DND-41 (cell line): ENCODE measurements at regions not wholly inside any gene's neighbourhood (a gene's known extent, or its start where the extent isn't known, plus 50 kb on each side); places are given as distances from the start of the nearest gene placed in this dataset.

Experiments used
- ATAC-seq: fragments of 200-7000 bp; cut with Tn5 transposase; 3 replicates; pipeline ENCODE4 v1.9.1; 2021; ENCODE audit warnings: low read depth; ENCODE audit not compliant: insufficient read depth
- DNase-seq: peaks from one replicate; pipeline ENCODE4 v3.0.0-alpha.2; 2020
- H2AFZ ChIP-seq: 2 replicates; pipeline ENCODE4 v1.6.0; 2012; ENCODE audit warnings: low read depth, low read length
- H3K27ac ChIP-seq: 2 replicates; pipeline ENCODE4 v1.5.1; 2012; ENCODE audit warnings: low read length, inconsistent platforms
- H3K27me3 ChIP-seq: fragments of 200-600 bp; sonication (generic); 2 replicates; pipeline ENCODE4 v1.6.0; 2012; ENCODE audit warnings: low read length, mild to moderate bottlenecking, inconsistent platforms; ENCODE audit not compliant: insufficient read depth, poor library complexity
- H3K36me3 ChIP-seq: 2 replicates; pipeline ENCODE4 v1.5.1; 2012; ENCODE audit warnings: low read length, inconsistent platforms; ENCODE audit not compliant: insufficient read depth
- H3K4me1 ChIP-seq: 2 replicates; pipeline ENCODE4 v1.5.1; 2012; ENCODE audit warnings: mild to moderate bottlenecking, low read length; ENCODE audit not compliant: insufficient read depth
- H3K4me2 ChIP-seq: 2 replicates; pipeline ENCODE4 v1.6.0; 2012; ENCODE audit warnings: mild to moderate bottlenecking, moderate library complexity, low read length, inconsistent platforms; ENCODE audit not compliant: insufficient read depth
- H3K4me3 ChIP-seq, 2 experiments: fragments of 200-600 bp in 1 of 2; shearing (Covaris generic) in 1 of 2; 2 replicates each; pipeline ENCODE4 v1.5.1; 2012 to 2016; ENCODE audit warnings: inconsistent platforms in 2 of 2, low read length in 2 of 2, mild to moderate bottlenecking in 2 of 2, low read depth in 1 of 2, moderate library complexity in 1 of 2
- H3K79me2 ChIP-seq: 2 replicates; pipeline ENCODE4 v1.6.0; 2012; ENCODE audit warnings: low read length, inconsistent platforms; ENCODE audit not compliant: insufficient read depth
- H3K9ac ChIP-seq: 2 replicates; pipeline ENCODE4 v1.6.0; 2012; ENCODE audit warnings: low read depth, mild to moderate bottlenecking, inconsistent platforms, low read length, moderate library complexity
- H3K9me3 ChIP-seq: 2 replicates; pipeline ENCODE4 v1.5.1; 2012; ENCODE audit warnings: low read length, moderate library complexity, mild to moderate bottlenecking, inconsistent platforms; ENCODE audit not compliant: insufficient read depth, severe bottlenecking
- H4K20me1 ChIP-seq: 2 replicates; pipeline ENCODE4 v1.6.0; 2012; ENCODE audit warnings: low read length; ENCODE audit not compliant: insufficient read depth
- EZH2 ChIP-seq: IDR thresholded peaks from 3 replicates; pipeline ENCODE4 v1.6.1; 2012; ENCODE audit warnings: borderline replicate concordance, low read depth, mild to moderate bottlenecking, moderate library complexity, low read length, inconsistent platforms; ENCODE audit not compliant: severe bottlenecking
- TF ChIP-seq, protein P1 (sequence below): IDR thresholded peaks from 2 replicates; pipeline ENCODE4 v1.5.1; 2012; ENCODE audit warnings: borderline replicate concordance, low read length, moderate library complexity, mild to moderate bottlenecking; ENCODE audit not compliant: poor library complexity, severe bottlenecking; ENCODE audit errors: extremely low read depth

DNA sequence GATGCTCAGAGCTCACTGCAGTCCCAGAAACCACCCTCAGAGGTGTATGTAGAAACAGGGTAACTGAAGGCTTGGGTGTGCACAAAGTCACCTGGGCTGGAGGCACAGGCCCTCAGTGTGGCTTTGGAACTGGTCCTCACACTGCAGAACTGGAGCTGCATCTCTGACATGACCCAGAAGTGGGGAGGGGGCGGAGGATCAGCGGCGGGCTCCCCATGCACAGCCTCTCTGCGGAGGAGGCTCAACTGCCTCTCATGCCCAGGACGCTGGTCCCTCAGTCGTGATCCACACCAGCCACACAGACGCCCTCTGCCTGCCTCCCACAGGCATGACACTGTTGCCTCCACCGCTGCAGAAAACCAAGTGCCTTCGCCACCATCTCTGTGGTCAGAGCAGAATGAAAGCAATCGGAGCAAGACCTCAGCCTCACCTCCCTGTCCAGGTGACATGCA, 73.7 kb downstream of the TM2D3 start:
- Histone ChIP-seq H3K27me3 (no peaks in the 10 kb centered on the region), H3K79me2 (no peaks in the 10 kb centered on the region), H3K9ac (no peak overlapping the region), H3K9me3 (no peaks in the 10 kb centered on the region), H3K4me2 (no peak overlapping the region), H2AFZ (no peak overlapping the region), H3K4me3 (no peak overlapping the region), H3K4me1 (no peaks in the 10 kb centered on the region), H3K36me3 (no peaks in the 10 kb centered on the region), H4K20me1 (no peaks in the 10 kb centered on the region), H3K27ac (no peak overlapping the region)
- TF ChIP-seq, protein P1, sequence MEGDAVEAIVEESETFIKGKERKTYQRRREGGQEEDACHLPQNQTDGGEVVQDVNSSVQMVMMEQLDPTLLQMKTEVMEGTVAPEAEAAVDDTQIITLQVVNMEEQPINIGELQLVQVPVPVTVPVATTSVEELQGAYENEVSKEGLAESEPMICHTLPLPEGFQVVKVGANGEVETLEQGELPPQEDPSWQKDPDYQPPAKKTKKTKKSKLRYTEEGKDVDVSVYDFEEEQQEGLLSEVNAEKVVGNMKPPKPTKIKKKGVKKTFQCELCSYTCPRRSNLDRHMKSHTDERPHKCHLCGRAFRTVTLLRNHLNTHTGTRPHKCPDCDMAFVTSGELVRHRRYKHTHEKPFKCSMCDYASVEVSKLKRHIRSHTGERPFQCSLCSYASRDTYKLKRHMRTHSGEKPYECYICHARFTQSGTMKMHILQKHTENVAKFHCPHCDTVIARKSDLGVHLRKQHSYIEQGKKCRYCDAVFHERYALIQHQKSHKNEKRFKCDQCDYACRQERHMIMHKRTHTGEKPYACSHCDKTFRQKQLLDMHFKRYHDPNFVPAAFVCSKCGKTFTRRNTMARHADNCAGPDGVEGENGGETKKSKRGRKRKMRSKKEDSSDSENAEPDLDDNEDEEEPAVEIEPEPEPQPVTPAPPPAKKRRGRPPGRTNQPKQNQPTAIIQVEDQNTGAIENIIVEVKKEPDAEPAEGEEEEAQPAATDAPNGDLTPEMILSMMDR: peak; percentile 57
- no peak for TF ChIP-seq EZH2
- ATAC-seq (no peak; the same call in 2 of the 3 replicates), DNase-seq (peak; percentile 14)

DNA sequence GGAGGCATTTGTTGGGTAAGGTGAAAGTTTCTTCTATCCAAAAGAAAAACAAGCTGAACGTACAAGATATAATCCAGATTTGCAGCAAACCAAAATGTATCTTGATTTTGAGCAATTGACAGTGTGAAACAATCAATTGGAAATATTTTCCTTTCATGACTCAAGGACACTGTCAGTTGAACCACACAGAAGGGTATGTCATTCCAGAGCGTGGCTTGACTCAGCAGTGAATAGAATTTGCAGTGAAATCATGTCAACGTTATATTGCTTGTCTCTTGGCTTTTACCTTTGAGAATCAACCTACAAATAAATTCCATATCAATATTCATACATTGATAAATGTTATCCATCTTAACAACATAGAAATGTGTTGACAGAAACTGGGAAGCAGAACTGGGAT, 78.2 kb downstream of the TM2D3 start:
- DNase-seq (no peak), ATAC-seq (no peak)
- Histone ChIP-seq H3K27me3 (no peaks in the 10 kb centered on the region), H3K4me1 (no peaks in the 10 kb centered on the region), H3K79me2 (no peaks in the 10 kb centered on the region), H4K20me1 (no peaks in the 10 kb centered on the region), H3K36me3 (no peaks in the 10 kb centered on the region), H2AFZ (no peak overlapping the region), H3K4me3 (no peak overlapping the region), H3K4me2 (no peak overlapping the region), H3K27ac (no peak overlapping the region), H3K9me3 (no peaks in the 10 kb centered on the region), H3K9ac (no peak overlapping the region)
- TF ChIP-seq EZH2: no peak
- TF ChIP-seq, protein P1: no peak

DNA sequence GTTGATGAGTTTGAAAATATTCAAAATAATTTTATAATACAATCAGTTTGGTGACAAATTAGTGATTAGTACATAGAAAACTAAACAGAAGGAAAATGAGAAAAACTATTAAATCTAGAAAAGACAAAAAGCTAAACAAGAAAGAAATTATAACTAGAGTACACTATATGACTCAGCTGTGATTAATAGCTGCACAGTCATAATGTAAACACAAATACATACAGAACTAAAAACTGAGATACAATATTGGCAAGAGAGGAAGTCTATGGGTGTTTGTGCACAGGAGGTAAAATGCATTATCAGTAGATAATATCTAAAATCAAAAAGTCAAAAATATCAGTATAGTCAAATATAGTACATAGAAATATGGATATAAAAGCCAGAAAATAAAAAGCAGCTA, 80.7 kb upstream of the PCSK6 start:
- Histone ChIP-seq H3K79me2 (no peaks in the 10 kb centered on the region), H3K4me2 (no peak overlapping the region), H3K4me3 (no peak overlapping the region), H3K4me1 (no peaks in the 10 kb centered on the region), H2AFZ (no peak overlapping the region), H3K27ac (no peak overlapping the region), H3K9ac (no peak overlapping the region), H3K9me3 (no peaks in the 10 kb centered on the region), H3K27me3 (no peaks in the 10 kb centered on the region), H4K20me1 (no peaks in the 10 kb centered on the region), H3K36me3 (no peaks in the 10 kb centered on the region)
- ATAC-seq: no peak
- no peak for DNase-seq
- no peak for TF ChIP-seq EZH2
- TF ChIP-seq, protein P1: no peak
